CD14-positive monocyte (primary cell): ENCODE measurements at regions not wholly inside any gene's neighbourhood (a gene's known extent, or its start where the extent isn't known, plus 50 kb on each side); places are given as distances from the start of the nearest gene placed in this dataset.

Experiments used
- DNase-seq, 3 donors: peaks; one replicate each; pipeline ENCODE4 v3.0.0-alpha.2; 2011 to 2022
- H2AFZ ChIP-seq: 2 replicates; pipeline ENCODE4 v1.6.0; 2012; ENCODE audit warnings: mild to moderate bottlenecking, low read depth, low read length, inconsistent platforms; ENCODE audit not compliant: insufficient read depth, poor library complexity, severe bottlenecking
- H3K27ac ChIP-seq, 2 donors: 1 replicate in 1 of 2; 2 replicates in 1 of 2; pipeline ENCODE4 v1.5.1; 2012 to 2013; ENCODE audit warnings: low read length in 2 of 2, control low read depth in 1 of 2, inconsistent platforms in 1 of 2, low read depth in 1 of 2, mild to moderate bottlenecking in 1 of 2
- H3K27me3 ChIP-seq, 2 donors: one replicate each; pipeline versions ENCODE4 v1.6.0 to v1.6.1; 2011 to 2013; ENCODE audit warnings: low read length in 2 of 2; ENCODE audit not compliant: control insufficient read depth in 2 of 2, insufficient read depth in 2 of 2
- H3K36me3 ChIP-seq, 2 donors: replicated peaks in 1 of 2; 1 replicate in 1 of 2; 2 replicates in 1 of 2; pipeline versions ENCODE4 v1.5.1 to v1.6.1; 2012 to 2013; ENCODE audit warnings: low read length in 2 of 2, control low read depth in 1 of 2, inconsistent platforms in 1 of 2, mild to moderate bottlenecking in 1 of 2; ENCODE audit not compliant: insufficient read depth in 2 of 2, control insufficient read depth in 1 of 2
- H3K4me1 ChIP-seq, 2 donors: 1 replicate in 1 of 2; 2 replicates in 1 of 2; pipeline versions ENCODE4 v1.5.1 to v1.6.1; 2012 to 2013; ENCODE audit warnings: low read length in 2 of 2, control low read depth in 1 of 2, inconsistent platforms in 1 of 2, mild to moderate bottlenecking in 1 of 2, moderate library complexity in 1 of 2; ENCODE audit not compliant: insufficient read depth in 2 of 2, control insufficient read depth in 1 of 2
- H3K4me2 ChIP-seq: replicated peaks from 2 replicates; pipeline ENCODE3; 2012; ENCODE audit warnings: low read length, moderate library complexity, mild to moderate bottlenecking; ENCODE audit not compliant: poor library complexity, severe bottlenecking; ENCODE audit errors: extremely low read depth
- H3K4me3 ChIP-seq, 3 experiments: fragments of 200-600 bp in 1 of 3; sonication (generic) in 1 of 3; replicated peaks in 1 of 3; 1 replicate in 2 of 3; 2 replicates in 1 of 3; pipeline ENCODE4 v1.5.1; 2011 to 2013; ENCODE audit warnings: low read length in 3 of 3, mild to moderate bottlenecking in 3 of 3, control low read depth in 2 of 3, low read depth in 2 of 3, inconsistent platforms in 1 of 3, moderate library complexity in 1 of 3
- H3K79me2 ChIP-seq: 2 replicates; pipeline ENCODE4 v1.6.0; 2012; ENCODE audit warnings: mild to moderate bottlenecking, control low read depth, inconsistent platforms, low read length, moderate library complexity; ENCODE audit not compliant: insufficient read depth
- H3K9ac ChIP-seq: 2 replicates; pipeline ENCODE4 v1.6.0; 2017; ENCODE audit warnings: low read length, mild to moderate bottlenecking; ENCODE audit not compliant: insufficient read depth, poor library complexity, severe bottlenecking
- H3K9me3 ChIP-seq, 2 donors: replicated peaks in 1 of 2; 1 replicate in 1 of 2; 2 replicates in 1 of 2; pipeline versions ENCODE4 v1.5.1 to v1.6.1; 2012 to 2013; ENCODE audit warnings: low read length in 2 of 2, control low read depth in 1 of 2; ENCODE audit not compliant: control insufficient read depth in 1 of 2, insufficient read depth in 1 of 2
- H4K20me1 ChIP-seq: 2 replicates; pipeline ENCODE4 v1.6.0; 2012; ENCODE audit warnings: mild to moderate bottlenecking, low read length, control low read depth, moderate library complexity; ENCODE audit not compliant: insufficient read depth
- H3K27ac Mint-ChIP-seq, 7 donors: one replicate each; pipeline ENCODE4 v1.8.0; 2020; ENCODE audit warnings: mild to moderate bottlenecking in 7 of 7, mixed read lengths in 7 of 7, moderate library complexity in 6 of 7, inconsistent platforms in 2 of 7
- H3K27me3 Mint-ChIP-seq, 3 donors: one replicate each; pipeline ENCODE4 v1.8.0; 2021 to 2022; ENCODE audit warnings: low read depth in 3 of 3, mild to moderate bottlenecking in 3 of 3, mixed read lengths in 3 of 3, moderate library complexity in 3 of 3, inconsistent platforms in 1 of 3
- H3K36me3 Mint-ChIP-seq, 2 donors: one replicate each; pipeline ENCODE4 v1.8.0; 2020; ENCODE audit warnings: mixed read lengths in 2 of 2, inconsistent platforms in 1 of 2, mild to moderate bottlenecking in 1 of 2
- H3K4me1 Mint-ChIP-seq: one replicate; pipeline ENCODE4 v1.8.0; 2020; ENCODE audit warnings: mild to moderate bottlenecking, mixed read lengths
- H3K4me3 Mint-ChIP-seq, 2 donors: one replicate each; pipeline ENCODE4 v1.8.0; 2020; ENCODE audit warnings: mild to moderate bottlenecking in 2 of 2, mixed read lengths in 2 of 2, moderate library complexity in 1 of 2
- H3K9me3 Mint-ChIP-seq, 7 donors: one replicate each; pipeline ENCODE4 v1.8.0; 2020 to 2022; ENCODE audit warnings: mixed read lengths in 7 of 7, mild to moderate bottlenecking in 6 of 7, moderate library complexity in 6 of 7, inconsistent platforms in 2 of 7
- WGBS: methylation state at CpG from one replicate; pipeline ENCODE4 v1.1.5; 2013; ENCODE audit warnings: missing lambda C conversion rate; ENCODE audit not compliant: insufficient coverage; 5-methylcytosine and 5-hydroxymethylcytosine counted together
- intact Hi-C, 2 donors: fragments of 100-400 bp; cut with micrococcal nuclease; formaldehyde crosslinking; loops; one replicate each; pipeline versions ENCODE4 v1.15.0 to v1.15.1; 2023
- TF ChIP-seq, protein P1 (sequence below): fragments of 200-600 bp; IDR thresholded peaks from one replicate; pipeline ENCODE4 v1.8.0; 2022; ENCODE audit warnings: antibody characterized with exemption, mild to moderate bottlenecking

- no peak overlapping the region for H3K4me3 ChIP-seq
- no peak overlapping the region for H3K9ac ChIP-seq
- DNase-seq, result no peak
- H3K79me2 ChIP-seq, result no peaks in the 10 kb centered on the region
- H3K36me3 Mint-ChIP-seq, result no peaks in the 10 kb centered on the region
- H3K36me3 ChIP-seq, result no peaks in the 10 kb centered on the region
- H3K27ac Mint-ChIP-seq, result no peak overlapping the region
- no peak overlapping the region for H3K4me2 ChIP-seq
- H3K9me3 Mint-ChIP-seq, result no peaks in the 10 kb centered on the region
- no peaks in the 10 kb centered on the region for H3K4me1 Mint-ChIP-seq
- WGBS, result no CpG with 5 or more reads among the region's 2 CpGs
- TF ChIP-seq, protein P1, sequence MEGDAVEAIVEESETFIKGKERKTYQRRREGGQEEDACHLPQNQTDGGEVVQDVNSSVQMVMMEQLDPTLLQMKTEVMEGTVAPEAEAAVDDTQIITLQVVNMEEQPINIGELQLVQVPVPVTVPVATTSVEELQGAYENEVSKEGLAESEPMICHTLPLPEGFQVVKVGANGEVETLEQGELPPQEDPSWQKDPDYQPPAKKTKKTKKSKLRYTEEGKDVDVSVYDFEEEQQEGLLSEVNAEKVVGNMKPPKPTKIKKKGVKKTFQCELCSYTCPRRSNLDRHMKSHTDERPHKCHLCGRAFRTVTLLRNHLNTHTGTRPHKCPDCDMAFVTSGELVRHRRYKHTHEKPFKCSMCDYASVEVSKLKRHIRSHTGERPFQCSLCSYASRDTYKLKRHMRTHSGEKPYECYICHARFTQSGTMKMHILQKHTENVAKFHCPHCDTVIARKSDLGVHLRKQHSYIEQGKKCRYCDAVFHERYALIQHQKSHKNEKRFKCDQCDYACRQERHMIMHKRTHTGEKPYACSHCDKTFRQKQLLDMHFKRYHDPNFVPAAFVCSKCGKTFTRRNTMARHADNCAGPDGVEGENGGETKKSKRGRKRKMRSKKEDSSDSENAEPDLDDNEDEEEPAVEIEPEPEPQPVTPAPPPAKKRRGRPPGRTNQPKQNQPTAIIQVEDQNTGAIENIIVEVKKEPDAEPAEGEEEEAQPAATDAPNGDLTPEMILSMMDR, result no peak
- no peak overlapping the region for H2AFZ ChIP-seq
- no peaks in the 10 kb centered on the region for H4K20me1 ChIP-seq
- H3K27me3 ChIP-seq, result no peaks in the 10 kb centered on the region
- intact Hi-C loops, result no loop called here
- no peak overlapping the region for H3K4me3 Mint-ChIP-seq
- no peak overlapping the region for H3K27ac ChIP-seq
- H3K9me3 ChIP-seq, result no peaks in the 10 kb centered on the region
- H3K4me1 ChIP-seq, result no peaks in the 10 kb centered on the region
- H3K27me3 Mint-ChIP-seq, result peaks cover 0 to 5% (median 2%) of the 10 kb centered on the region in 3 donors
Observed at GRCh38 chr2:59874971-59875755, 678.3 kb downstream of the BCL11A start.

- Histone ChIP-seq H3K4me2 (no peak overlapping the region), H3K27ac (no peak overlapping the region), H3K9me3 (no peaks in the 10 kb centered on the region), H3K36me3 (no peaks in the 10 kb centered on the region), H2AFZ (no peak overlapping the region), H3K27me3 (no peaks in the 10 kb centered on the region), H4K20me1 (no peaks in the 10 kb centered on the region), H3K79me2 (no peaks in the 10 kb centered on the region), H3K4me3 (no peak overlapping the region), H3K9ac (no peak overlapping the region), H3K4me1 (no peaks in the 10 kb centered on the region)
- WGBS, result 83% methylated on average over 3 of the region's 7 CpGs
- intact Hi-C loops, result no loop called here
- TF ChIP-seq, protein P1, result no peak
- Mint-ChIP-seq H3K4me3 (no peak overlapping the region), H3K4me1 (no peaks in the 10 kb centered on the region), H3K9me3 (no peaks in the 10 kb centered on the region), H3K36me3 (no peaks in the 10 kb centered on the region), H3K27me3 (peaks cover 0 to 3% (median 2%) of the 10 kb centered on the region in 3 donors), H3K27ac (no peak overlapping the region)
- DNase-seq, result no peak
Observed at GRCh38 chr2:59874361-59874760, 679.1 kb downstream of the BCL11A start.
